GM21825 (cell line): ENCODE measurements at regions not wholly inside any gene's neighbourhood (a gene's known extent, or its start where the extent isn't known, plus 50 kb on each side); places are given as distances from the start of the nearest gene placed in this dataset.
"Not testable (repeated sequence)": the region's sequence is repeated elsewhere in the genome, so short reads cannot be mapped to it uniquely, and the experiment has no call there.

Experiments
- ATAC-seq: cut with Tn5 transposase; IDR thresholded peaks from one replicate; pipeline ENCODE4 v1.9.1; 2021; ENCODE audit warnings: mild to moderate bottlenecking, moderate library complexity; ENCODE audit not compliant: unreplicated experiment

DNA sequence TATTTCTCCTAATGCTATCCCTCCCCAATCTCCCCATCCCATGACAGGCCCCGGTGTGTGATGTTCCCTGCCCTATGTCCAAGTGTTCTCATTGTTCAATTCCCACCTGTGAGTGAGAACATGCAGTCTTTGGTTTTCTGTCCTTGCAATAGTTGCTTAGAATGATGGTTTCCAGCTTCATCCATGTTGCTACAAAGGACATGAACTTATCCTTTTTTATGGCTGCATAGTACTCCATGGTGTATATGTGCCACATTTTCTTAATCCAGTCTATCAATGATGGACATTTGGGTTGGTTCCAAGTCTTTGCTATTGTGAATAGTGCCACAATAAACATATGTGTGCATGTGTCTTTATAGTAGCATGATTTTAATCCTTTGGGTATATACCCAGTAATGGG is 51.3 kb upstream of the RIOK2 start:
- not testable (repeated sequence) for ATAC-seq

DNA sequence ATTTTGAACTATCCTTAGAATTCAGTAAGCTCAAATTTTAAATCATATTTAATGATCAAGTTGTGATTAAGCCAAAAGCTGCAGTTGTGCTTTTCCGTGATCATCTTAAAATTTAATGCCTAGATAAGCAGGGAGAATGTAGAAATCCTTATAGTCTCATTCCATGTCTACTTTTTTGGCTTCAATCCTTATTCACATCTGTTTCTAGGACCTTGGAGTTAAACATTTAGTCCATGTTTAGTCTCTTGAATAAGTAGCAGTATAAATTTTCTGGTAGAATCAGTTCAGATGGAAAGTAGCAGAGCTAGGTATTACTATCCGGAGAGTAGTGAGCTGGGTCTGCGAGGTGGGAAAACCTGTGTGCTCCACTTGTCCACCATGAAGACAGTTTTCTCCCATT is 59.3 kb upstream of the RIOK2 start:
- no peak for ATAC-seq

DNA sequence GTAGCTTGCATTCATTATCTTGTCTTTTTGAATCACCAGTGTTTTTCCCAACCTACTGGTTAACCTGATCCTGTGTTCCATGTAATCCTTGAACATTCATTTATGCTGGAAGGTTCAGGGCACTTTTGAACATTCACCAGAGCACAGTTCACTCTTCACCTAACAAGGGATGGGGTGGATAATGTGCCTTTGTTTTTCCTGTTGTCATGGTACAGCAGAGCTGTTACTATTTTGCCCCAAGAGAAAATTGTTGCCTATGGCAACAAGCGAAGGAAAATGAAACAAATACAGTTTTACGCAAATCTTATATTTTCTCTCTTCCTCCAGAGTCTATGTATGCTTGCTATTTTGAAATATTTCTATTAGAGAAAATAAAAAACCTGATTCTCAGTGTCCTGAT is 60.3 kb upstream of the RIOK2 start:
- no peak for ATAC-seq

DNA sequence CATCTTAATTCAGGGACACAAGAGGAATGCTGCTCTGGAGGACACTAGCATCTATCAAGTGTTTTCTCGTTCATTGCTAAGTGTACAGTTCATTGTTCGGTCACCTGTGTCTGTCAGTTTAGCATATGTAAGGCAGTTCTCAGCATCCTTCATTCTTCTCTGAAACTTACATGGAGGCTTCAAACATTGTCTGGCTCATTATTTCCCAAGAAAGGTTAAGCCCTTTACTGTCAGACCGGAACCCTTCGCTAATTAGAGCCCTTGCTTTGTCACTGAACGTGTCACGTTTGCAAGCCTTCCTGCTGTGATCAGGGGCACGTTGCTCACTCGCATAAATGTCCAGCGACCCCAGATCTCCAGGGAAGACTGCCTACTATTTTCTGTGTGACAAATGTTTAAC is 62.3 kb upstream of the RIOK2 start:
- no peak for ATAC-seq

DNA sequence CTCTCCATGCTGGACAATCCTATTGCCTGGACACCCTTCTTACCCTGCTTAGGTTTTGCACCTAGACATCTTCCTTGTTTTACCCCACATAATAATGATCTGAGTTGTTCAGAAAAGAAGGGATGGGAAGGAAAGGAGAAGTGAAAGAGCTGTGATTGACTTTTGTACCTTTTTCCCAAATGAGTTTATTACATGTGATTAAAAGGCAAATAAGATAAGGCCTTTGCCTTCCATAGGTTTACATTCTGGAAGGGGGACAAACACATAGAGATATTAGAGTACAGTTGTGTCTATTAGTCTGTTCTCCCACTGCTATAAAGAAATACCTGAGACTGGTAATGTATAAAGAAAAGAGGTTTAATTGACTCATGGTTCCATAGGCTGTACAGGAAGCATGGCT is 67.1 kb upstream of the RIOK2 start:
- ATAC-seq, result no peak

DNA sequence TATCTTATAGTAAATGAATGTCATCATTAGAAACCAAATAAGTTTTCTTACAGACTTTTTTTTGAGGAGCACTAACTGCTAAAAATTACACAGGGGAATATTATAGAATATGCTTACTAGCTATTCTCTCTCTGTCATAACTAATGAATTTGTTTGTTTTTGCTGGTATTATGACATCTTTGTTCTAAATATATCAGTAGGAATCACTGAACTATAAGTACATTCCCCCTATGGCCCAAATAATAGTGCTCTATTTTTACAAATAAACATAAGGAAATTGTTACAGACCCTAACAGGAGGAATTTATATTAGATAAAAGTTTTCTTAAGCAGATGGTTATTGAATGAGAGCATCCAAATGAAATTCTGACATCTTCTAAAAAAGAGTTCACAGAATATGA is 83.0 kb upstream of the RIOK2 start:
- ATAC-seq, result no peak

DNA sequence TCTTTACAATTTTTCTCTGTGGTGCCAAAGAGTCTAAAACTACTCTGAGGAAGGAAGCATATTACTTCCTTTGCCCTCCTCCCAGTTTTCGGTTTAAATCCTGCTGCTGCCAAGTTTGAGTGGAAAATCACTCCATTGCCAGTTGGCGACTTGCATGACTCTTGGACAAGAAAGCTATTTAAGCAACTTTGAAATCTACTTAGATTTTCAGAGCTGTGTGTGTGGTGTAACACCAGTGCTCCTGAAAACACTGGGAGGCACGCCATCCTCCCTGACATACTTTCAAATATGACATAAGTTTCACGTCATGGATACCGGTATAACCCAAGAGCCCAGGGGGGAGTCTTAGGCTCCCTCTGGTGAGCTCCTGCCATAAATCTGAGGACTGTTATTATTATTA is 83.5 kb upstream of the RIOK2 start:
- no peak for ATAC-seq

DNA sequence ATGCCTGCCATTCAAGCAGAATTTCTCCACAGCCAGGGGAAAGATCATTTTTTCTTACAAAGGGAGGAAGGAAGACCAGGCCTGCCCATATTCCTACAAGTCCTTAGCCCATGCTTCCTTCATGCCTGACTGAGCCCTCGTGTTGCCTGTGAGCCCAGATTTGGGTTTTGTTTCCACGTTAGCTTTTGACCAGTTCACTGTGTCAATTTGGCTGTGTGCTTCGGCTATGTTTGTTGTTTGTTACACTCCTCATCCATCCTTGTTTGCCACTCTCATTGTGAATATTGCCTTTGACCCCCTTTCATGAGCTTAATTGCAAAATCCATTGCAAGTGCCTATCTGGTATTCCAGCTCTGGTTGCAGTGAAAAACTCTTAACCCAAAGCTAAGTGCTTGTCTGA is 84.7 kb upstream of the RIOK2 start:
- ATAC-seq, result no peak

DNA sequence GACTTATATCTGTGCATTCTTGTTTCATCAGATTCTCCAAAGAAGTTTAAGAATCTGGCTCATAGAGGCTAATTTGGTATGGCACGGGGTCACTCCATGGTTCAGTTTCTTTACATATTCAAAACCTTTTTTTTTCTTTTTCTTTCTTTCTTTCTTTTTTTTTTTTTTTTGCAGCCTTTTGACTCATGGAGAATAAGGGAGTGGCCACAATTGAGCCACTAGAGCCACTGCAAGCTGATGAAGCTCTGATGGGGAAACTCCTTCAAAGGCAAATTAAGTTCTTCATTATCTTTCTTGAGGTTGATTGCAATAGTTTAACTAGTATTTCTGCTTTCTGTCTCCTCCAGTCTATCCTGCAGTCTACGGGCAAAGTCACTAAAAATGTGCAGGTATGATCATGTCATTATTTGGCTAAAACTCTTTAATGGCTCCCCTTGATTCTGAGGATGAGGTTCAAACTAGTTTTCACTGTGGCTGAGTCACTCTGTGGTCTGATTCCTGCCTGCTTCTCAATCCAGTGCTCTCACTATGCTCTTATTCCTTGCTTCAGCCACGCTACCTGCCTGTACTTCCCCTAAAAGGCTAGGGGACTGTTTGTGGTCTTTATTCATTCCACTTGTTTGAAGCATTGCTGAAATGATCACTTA is 93.5 kb upstream of the RIOK2 start:
- ATAC-seq, result no peak

DNA sequence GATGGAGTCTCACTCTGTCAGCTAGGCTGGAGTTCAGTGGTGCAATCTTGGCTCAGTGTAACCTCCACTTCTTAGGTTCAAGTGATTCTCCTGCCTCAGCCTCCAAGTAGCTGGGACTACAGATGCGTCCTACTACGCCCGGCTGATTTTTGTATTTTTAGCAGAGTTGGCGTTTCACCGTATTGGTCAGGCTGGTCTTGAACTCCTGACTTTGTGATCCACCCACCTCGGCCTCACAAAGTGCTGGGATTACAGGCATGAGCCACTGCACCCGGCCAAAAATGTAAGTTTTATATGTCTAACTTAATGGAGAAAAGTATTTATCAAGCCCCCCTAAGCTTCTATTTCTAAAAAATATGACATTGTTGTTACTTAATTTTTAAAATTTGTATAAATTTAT is 98.2 kb upstream of the RIOK2 start:
- ATAC-seq, result no peak

DNA sequence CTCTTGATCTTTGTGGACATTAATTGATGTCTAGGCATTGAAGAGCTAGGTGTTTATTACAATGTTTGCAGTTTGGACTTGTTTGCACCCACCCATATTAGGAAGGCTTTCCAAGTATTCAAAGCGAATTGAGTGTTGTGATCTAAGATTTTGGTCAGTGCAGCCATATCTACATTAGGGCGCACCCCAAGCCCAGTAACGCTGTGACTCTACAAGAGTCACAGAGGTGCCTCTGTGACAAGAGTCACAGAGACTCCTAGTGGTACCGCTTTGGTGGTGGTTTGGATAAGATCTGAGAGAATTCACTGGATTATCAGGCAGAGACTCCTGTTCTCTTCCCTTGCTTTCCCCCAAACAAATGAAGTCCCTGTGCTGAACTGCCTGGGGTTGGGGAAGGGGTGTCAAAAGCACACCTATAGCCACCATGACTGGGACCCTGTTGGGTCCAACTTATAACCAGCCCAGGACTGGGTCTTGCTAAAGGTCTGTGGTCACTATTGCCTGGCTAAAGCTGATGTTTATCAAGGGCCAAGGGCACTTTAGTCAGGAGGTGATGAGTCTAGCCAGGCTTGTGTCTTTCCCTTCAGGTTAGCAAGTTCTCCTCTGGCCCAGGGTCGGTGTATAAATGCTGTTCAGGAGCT is 114.1 kb upstream of the RIOK2 start:
- ATAC-seq, result peak; percentile 69

DNA sequence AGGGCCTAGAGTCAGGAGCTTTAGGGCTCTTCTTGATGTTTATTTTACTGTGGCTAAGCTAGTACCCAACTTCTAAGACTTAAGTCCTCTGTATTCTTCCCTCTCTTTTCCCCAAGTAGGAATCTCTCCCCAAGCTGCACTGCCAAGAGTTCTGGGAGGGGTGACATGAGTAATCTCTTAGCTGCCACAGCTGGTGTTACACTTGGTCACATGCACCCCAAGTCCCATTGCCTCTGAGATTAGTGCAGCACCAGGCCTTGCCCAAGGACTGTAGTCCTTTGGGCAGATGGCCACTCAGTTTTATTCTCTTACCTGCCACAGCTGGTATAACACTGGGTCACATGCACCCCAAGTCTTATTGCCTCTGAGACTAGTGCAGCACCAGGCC is 114.7 kb upstream of the RIOK2 start:
- ATAC-seq, result no peak

DNA sequence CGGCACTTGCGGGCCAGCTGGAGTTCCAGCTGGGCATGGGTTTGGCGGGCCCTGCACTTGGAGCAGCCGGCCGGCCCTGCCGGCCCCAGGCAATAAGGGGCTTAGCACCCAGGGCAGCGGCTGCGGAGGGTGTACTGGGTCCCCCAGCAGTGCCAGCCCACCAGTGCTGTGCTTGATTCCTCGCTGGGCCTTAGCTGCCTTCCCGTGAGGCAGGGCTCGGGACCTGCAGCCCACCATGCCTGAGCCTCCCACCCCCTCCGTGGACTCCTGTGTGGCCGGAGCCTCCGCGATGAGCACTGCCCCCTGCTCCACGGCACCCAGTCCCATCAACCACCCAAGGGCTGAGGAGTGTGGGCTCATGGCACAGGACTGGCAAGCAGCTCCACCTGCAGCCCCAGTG is 118.1 kb upstream of the RIOK2 start:
- not testable (repeated sequence) for ATAC-seq

DNA sequence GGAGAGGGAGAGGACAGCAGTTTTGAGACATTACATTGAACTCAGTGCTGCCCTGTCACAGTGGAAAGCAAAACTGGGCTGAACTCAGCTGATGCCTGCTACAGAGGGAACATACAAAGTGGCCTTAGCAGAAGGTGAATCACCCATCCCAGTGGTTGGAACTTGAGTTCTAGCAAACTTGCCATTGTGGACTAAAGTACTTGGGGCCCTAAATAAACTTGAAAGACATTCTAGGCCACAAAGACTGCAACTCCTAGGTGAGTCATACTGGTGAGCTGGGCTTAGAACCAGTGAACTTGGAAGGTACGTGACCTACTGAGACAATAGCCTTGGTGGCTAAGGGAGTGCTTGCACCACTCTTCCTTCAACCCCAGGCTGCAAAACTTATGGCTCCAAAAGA is 155.7 kb upstream of the RIOK2 start:
- no peak for ATAC-seq

DNA sequence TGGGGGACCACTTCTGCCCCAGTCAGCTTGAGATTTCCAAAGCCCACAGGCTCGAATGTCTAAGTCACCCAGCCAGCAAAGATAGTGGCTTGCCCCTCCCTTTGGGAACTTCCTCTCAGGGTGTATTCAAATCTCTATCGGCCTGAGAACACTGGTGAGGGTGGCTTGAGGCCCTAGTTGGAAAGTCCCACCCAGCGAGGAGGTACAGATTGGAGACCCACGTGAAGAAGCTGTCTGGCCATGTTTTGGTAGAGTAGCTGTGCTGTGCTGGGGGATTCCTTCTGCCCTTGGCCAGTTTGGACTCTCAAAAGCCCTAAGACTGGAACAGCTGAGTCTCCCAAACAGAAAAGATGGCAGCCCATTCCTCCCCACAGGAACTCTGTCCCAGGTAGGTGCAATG is 172.7 kb upstream of the RIOK2 start:
- ATAC-seq, result peak; percentile 99

DNA sequence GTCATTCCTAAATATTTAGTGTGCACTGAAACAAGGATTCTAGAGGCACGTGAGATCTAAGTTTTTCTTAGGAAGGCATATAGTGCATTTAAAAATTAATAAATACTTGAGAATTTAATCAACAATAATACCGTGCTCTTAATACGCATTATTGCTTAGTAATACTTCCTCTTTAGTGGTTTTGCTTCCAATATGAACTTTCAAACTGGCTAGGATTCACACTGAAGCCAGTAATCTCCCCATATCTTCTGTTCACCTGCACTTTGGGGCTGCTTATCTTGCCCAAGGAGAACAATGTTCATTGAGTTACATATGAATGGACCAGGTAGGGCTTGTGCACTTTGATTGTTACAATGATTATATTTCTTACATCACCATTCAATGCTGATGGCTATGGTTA is 180.5 kb upstream of the RIOK2 start:
- no peak for ATAC-seq

DNA sequence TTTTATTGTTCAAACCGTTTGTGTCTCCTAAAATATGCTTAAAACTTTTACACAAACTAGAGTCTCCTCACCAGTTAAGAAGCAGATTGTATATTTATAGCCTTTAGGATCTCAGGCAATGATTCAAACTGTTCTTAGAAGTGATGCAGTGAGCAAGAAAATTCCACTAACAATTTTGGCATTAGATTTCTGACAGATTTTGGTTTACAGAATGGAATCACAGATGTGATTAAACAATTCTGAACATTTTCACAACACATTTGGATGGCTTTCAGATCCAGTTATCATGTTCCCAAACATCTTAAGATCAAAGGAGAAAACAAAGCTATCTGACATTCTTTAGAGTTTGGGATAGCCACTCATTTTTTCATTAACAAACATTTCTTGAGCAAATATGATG is 181.7 kb upstream of the RIOK2 start:
- no peak for ATAC-seq

DNA sequence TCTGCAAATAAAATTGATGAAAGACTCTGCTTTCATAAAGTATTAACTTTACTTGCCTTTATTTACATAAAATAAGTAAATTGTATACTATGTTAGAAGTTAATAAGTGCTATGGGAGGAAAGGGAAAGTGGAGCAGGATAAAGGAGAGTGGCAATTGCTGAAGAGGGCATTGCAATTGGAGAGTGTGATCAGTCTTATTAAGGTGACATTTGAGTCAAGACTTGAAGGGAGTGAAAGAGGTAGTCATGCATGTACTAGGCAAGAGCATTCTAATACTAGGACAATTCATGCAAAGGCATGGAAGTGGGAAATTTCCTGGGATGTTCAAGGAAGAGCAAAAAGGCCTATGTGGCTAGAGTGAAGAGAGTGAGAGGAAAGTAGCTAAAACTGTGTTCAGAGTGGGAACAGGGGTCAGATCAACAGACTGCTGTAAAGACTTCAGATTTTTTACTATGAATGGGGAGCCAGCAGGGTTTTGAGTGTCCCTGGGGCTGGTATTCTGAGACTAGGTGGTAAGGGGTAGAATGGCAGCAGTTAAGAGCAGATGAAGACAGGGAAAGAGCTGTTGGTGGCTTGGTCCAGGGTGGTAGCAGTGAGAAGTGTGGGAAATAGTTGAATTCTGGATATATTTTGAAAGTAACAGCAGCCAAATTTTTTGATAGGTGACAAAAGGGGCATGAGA is 182.3 kb upstream of the RIOK2 start:
- ATAC-seq, result no peak

DNA sequence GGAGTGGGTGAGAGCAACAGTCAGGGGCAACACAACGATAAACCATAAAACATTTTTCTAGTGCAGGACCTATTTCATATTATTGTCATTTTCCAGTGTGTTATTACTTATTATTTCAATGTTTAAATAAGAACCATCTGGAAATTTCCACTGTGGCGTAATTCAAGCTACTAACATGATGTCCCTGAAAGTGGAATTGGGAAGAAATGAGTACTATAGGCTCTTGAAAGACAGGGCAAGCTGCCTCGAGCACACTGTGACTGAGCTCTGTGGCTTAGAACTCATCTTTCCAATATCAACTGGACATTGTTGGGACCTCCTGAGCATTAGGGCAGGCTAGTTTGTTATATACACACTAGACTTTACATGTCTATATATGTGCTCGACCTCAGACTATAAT is 182.9 kb upstream of the RIOK2 start:
- no peak for ATAC-seq

DNA sequence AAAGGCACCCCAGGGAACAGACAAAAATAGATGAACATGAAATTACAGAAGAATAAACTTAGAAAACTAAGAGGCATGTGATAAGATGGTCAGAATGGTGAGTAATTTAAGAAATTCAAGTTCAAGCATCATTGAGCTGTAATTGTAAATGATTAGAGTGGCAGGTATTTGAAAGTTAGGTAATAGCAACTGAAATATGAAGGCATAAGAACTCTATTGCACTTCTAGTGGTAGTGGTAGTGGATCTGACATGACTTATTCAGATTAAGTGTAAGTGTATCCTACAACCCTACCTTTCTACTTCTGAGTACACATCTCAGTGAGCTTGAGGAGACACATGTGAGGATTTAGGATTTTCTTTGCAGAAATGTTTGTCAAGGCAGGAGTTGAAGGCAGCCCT is 192.9 kb upstream of the RIOK2 start:
- ATAC-seq, result no peak

DNA sequence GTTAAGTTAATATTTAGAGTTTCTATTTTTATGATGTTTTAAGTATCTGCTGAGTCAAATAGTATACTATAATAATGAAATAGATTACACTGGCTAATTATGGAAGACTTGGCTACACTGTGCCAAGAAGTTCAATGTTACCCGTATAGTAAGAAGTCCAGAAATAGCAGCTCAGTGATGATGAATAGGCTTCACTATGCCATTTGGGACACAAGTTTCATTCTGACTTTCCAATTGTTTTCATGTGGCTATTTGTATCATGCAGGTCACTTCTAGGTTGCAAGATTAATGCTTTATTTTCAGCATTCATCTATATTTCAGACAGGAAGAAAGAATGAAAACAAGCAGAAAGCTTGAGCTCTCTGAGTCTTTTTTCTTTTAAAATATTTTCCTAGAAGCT is 194.5 kb upstream of the RIOK2 start:
- ATAC-seq, result no peak

DNA sequence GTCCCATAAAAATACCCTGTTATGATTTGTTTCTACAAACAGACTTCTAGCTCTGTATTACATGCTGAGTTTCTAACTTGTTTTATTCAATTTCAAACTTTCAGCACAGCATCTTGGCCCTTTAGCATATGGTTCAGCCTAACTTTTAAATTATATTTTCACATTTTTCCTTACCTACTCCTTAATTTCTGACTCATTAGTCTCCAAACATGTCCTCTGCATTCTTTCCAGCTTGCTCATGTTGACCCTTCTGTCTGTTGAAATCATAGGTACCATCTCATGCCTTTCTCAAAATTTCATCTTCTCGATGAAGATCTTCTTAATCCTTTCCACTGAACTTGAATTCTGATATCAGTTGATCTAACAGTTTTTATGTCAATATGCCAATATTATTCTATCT is 200.9 kb upstream of the RIOK2 start:
- no peak for ATAC-seq

DNA sequence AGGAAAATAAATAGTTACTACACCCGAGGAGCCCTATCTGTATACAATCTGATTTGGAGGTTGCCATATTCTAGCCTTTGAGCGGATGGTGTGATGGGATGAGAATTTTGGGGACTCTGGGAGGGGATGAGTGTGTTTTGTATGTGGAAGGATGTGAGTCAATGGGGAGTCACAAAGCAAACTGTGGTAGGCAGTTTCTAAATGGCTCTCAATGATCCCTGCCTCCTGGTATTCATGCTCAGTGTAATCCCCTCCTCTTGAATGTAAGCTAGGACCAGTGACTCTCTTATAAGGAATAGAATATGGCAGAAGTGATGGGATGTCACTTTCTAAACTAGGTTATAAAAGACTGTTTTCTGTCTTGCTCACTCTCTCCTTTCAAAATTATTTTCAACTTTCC is 205.7 kb upstream of the RIOK2 start:
- no peak for ATAC-seq
